ENCODE measurements at regions not wholly inside any gene's neighbourhood (a gene's known extent, or its start where the extent isn't known, plus 50 kb on each side); places are given as distances from the start of the nearest gene placed in this dataset.

DNA sequence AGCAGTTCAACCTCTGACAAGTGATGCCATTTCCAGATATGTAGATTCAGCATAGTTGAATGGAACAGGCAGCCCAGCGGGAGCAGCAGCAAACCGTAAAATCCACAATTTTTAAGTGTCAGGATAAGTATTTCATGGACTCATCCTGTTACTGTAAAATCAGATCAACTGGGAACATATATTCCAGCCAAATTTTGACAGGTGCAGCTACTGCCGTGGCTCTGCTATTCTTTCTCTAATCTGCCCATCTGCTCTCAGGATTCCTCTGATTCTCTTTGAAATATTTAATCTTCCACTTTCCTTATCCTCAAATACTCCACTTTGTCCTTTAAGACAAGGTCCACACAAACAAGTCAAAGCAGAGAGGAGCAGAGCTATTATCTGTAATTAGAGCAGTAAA, 245.4 kb upstream of the ASCC3 start:
- no peaks in the 10 kb centered on the region for H3K27me3 ChIP-seq (ENCODE audit: insufficient read depth, low read length, poor library complexity, severe bottlenecking)
- H3K9me3 ChIP-seq (ENCODE audit: insufficient read depth, low read depth, low read length), result no peaks in the 10 kb centered on the region
- H3K79me2 ChIP-seq (ENCODE audit: insufficient read depth, low read length), result no peaks in the 10 kb centered on the region
- H3F3A ChIP-seq (ENCODE audit: low read depth), result no peaks in the 10 kb centered on the region
- no peaks in the 10 kb centered on the region for H3K36me3 ChIP-seq (ENCODE audit: insufficient read depth, low read length)
- H3K9me2 ChIP-seq (replicated peaks; ENCODE audit: low read depth, low read length), result no peaks in the 10 kb centered on the region
- no peak overlapping the region for H3K9ac ChIP-seq (ENCODE audit: low read depth, low read length, poor library complexity, severe bottlenecking)
- no peak overlapping the region for H3K4me2 ChIP-seq (ENCODE audit: low read depth, low read length, poor library complexity, severe bottlenecking)
- no peak overlapping the region for H3K4me3 ChIP-seq (ENCODE audit: low read length, poor library complexity, severe bottlenecking)
- no peak overlapping the region for H2AFZ ChIP-seq (ENCODE audit: low read length)
- no peaks in the 10 kb centered on the region for H4K20me1 ChIP-seq (ENCODE audit: insufficient read depth, low read length, poor library complexity, severe bottlenecking)
- no peak for TF ChIP-seq EZH2phosphoT487 (IDR thresholded peaks at IDR 0.05; ENCODE audit: borderline replicate concordance)
- TF ChIP-seq, protein P1, sequence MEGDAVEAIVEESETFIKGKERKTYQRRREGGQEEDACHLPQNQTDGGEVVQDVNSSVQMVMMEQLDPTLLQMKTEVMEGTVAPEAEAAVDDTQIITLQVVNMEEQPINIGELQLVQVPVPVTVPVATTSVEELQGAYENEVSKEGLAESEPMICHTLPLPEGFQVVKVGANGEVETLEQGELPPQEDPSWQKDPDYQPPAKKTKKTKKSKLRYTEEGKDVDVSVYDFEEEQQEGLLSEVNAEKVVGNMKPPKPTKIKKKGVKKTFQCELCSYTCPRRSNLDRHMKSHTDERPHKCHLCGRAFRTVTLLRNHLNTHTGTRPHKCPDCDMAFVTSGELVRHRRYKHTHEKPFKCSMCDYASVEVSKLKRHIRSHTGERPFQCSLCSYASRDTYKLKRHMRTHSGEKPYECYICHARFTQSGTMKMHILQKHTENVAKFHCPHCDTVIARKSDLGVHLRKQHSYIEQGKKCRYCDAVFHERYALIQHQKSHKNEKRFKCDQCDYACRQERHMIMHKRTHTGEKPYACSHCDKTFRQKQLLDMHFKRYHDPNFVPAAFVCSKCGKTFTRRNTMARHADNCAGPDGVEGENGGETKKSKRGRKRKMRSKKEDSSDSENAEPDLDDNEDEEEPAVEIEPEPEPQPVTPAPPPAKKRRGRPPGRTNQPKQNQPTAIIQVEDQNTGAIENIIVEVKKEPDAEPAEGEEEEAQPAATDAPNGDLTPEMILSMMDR (conservative IDR thresholded peaks at IDR 0.05; ENCODE audit: low read length), result no peak
- no peaks in the 10 kb centered on the region for H3K4me1 ChIP-seq (ENCODE audit: insufficient read depth, low read length, poor library complexity, severe bottlenecking)

DNA sequence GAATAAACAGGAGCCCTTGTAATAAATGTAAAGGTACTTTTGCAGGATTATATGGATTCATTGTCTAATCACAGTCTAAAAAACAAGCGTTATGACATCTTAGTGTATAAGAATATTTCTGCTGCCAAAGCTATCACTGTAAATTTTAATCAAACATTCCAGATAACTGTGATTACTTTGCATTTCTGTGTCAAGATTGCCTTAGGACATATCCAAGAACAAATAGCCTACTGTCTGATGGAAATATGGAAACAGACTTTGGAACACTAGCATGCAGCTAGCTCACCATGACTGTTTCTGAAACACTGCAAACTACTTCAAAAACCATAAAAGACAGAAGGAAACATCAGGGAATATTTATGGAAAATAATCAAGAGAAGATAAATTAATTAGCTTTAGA, 248.7 kb upstream of the ASCC3 start:
- Histone ChIP-seq H3K36me3 (ENCODE audit: insufficient read depth, low read length) (no peaks in the 10 kb centered on the region), H3K27me3 (ENCODE audit: insufficient read depth, low read length, poor library complexity, severe bottlenecking) (no peaks in the 10 kb centered on the region), H3K4me3 (ENCODE audit: low read length, poor library complexity, severe bottlenecking) (no peak overlapping the region), H2AFZ (ENCODE audit: low read length) (no peak overlapping the region), H3K79me2 (ENCODE audit: insufficient read depth, low read length) (no peaks in the 10 kb centered on the region), H3K4me2 (ENCODE audit: low read depth, low read length, poor library complexity, severe bottlenecking) (no peak overlapping the region), H3K9me3 (ENCODE audit: insufficient read depth, low read depth, low read length) (no peaks in the 10 kb centered on the region), H3K4me1 (ENCODE audit: insufficient read depth, low read length, poor library complexity, severe bottlenecking) (no peaks in the 10 kb centered on the region), H3K9me2 (replicated peaks; ENCODE audit: low read depth, low read length) (no peaks in the 10 kb centered on the region), H3K9ac (ENCODE audit: low read depth, low read length, poor library complexity, severe bottlenecking) (no peak overlapping the region), H3F3A (ENCODE audit: low read depth) (no peaks in the 10 kb centered on the region), H4K20me1 (ENCODE audit: insufficient read depth, low read length, poor library complexity, severe bottlenecking) (no peaks in the 10 kb centered on the region)
- TF ChIP-seq, protein P1 (conservative IDR thresholded peaks at IDR 0.05; ENCODE audit: low read length), result no peak
- TF ChIP-seq EZH2phosphoT487 (IDR thresholded peaks at IDR 0.05; ENCODE audit: borderline replicate concordance), result no peak

DNA sequence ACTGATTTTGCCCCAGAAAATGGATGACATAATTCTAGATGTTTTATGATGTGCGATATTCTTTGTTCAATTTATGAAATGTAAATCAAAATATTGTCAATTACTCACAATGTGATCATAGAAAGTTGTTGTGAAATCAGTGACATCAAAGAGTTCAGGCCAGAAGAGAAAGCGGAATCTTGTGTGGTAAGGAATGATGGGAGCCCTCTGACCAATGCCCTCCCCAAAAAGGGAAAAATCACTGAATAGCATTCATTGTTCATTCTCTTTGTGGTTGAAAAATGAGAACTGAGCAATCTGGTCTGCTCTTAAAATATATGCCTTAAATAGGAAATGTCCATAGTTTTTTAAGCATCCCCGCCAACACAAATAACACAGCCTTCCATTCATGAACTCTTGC, 247.1 kb upstream of the GRIK2 start:
- Histone ChIP-seq H3K4me1 (ENCODE audit: insufficient read depth, low read length, poor library complexity, severe bottlenecking) (no peaks in the 10 kb centered on the region), H3K9me3 (ENCODE audit: insufficient read depth, low read depth, low read length) (no peaks in the 10 kb centered on the region), H3K9me2 (replicated peaks; ENCODE audit: low read depth, low read length) (no peaks in the 10 kb centered on the region), H3K9ac (ENCODE audit: low read depth, low read length, poor library complexity, severe bottlenecking) (no peak overlapping the region), H3K4me2 (ENCODE audit: low read depth, low read length, poor library complexity, severe bottlenecking) (no peak overlapping the region), H3K79me2 (ENCODE audit: insufficient read depth, low read length) (no peaks in the 10 kb centered on the region), H3K4me3 (ENCODE audit: low read length, poor library complexity, severe bottlenecking) (no peak overlapping the region), H4K20me1 (ENCODE audit: insufficient read depth, low read length, poor library complexity, severe bottlenecking) (no peaks in the 10 kb centered on the region), H2AFZ (ENCODE audit: low read length) (no peak overlapping the region), H3F3A (ENCODE audit: low read depth) (no peaks in the 10 kb centered on the region), H3K27me3 (ENCODE audit: insufficient read depth, low read length, poor library complexity, severe bottlenecking) (no peaks in the 10 kb centered on the region), H3K36me3 (ENCODE audit: insufficient read depth, low read length) (no peaks in the 10 kb centered on the region)
- no peak for TF ChIP-seq EZH2phosphoT487 (IDR thresholded peaks at IDR 0.05; ENCODE audit: borderline replicate concordance)
- TF ChIP-seq, protein P1 (conservative IDR thresholded peaks at IDR 0.05; ENCODE audit: low read length), result no peak

Data from Loucy (cell line).